ENCODE measurements at regions not wholly inside any gene's neighbourhood (a gene's known extent, or its start where the extent isn't known, plus 50 kb on each side); places are given as distances from the start of the nearest gene placed in this dataset.

GRCh38 chr4:103451341-103451740 lies 253.2 kb upstream of the CENPE start (continued):
- TF ChIP-seq EHMT2 (IDR thresholded peaks at IDR 0.05; ENCODE audit: low read depth) (no peak), HDAC2 (IDR thresholded peaks at IDR 0.05) (no peak), CBX2 (IDR thresholded peaks at IDR 0.05; ENCODE audit: borderline replicate concordance, low read depth) (no peak), MAFK (IDR thresholded peaks at IDR 0.05; ENCODE audit: partially characterized antibody) (no peak), SREBF2 (IDR thresholded peaks at IDR 0.05) (no peak), HEYL (CRISPR knock-in tag; IDR thresholded peaks at IDR 0.05) (no peak)
- TF ChIP-seq, protein P1, sequence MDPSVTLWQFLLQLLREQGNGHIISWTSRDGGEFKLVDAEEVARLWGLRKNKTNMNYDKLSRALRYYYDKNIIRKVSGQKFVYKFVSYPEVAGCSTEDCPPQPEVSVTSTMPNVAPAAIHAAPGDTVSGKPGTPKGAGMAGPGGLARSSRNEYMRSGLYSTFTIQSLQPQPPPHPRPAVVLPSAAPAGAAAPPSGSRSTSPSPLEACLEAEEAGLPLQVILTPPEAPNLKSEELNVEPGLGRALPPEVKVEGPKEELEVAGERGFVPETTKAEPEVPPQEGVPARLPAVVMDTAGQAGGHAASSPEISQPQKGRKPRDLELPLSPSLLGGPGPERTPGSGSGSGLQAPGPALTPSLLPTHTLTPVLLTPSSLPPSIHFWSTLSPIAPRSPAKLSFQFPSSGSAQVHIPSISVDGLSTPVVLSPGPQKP (IDR thresholded peaks at IDR 0.05; ENCODE audit: low read depth, low read length) = no peak

DNA sequence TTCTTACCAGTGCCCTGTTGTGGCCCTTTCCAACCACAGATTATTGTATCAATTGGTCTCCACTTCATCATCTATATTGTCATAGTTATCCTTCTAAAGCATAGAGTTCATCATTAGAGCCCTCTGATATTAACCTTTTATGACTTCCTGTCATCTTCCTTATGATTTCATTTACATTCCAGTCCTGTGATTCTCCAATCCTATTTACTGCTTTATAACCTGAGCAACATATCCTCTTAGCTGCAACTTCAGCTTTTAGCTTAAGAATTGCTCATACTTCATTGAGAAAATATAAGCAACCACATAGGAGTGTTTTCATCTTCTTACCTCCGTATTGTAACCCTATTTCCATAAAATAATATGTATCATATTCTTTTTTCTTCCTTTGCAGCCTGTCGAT lies 252.6 kb upstream of the CENPE start:
- H3K4me2 ChIP-seq = no peak overlapping the region
- POLR2A ChIA-PET = no interaction called here
- TF ChIP-seq USF2 (IDR thresholded peaks at IDR 0.05) = no peak
- TF ChIP-seq JUNB (IDR thresholded peaks at IDR 0.05) = no peak
- no peak for TF ChIP-seq SMC3 (IDR thresholded peaks at IDR 0.05)
- no peak for TF ChIP-seq RNF2 (IDR thresholded peaks at IDR 0.05; ENCODE audit: borderline replicate concordance, low read depth)
- no peak overlapping the region for H3K4me3 ChIP-seq
- DNase-seq (ENCODE audit: low read depth in 1 of 2, low spot score in 1 of 2) (no peak), FAIRE-seq (no peak), ATAC-seq (no peak)
- CTCF ChIA-PET = no interaction called here
- H3K9me3 ChIP-seq = no peaks in the 10 kb centered on the region
- no peak overlapping the region for H3K27ac ChIP-seq
- no peaks in the 10 kb centered on the region for H3K4me1 ChIP-seq
- WGBS (ENCODE audit: missing lambda C conversion rate) = 21% methylated on average over 2 of the region's 2 CpGs

GRCh38 chr4:103449296-103450023 lies 251.3 kb upstream of the CENPE start:
- CTCF ChIA-PET = no interaction called here
- H3K4me1 ChIP-seq = no peaks in the 10 kb centered on the region
- 14% methylated on average over 2 of the region's 2 CpGs for WGBS (ENCODE audit: missing lambda C conversion rate)
- no peak for FAIRE-seq
- H3K27ac ChIP-seq = no peak overlapping the region
- POLR2A ChIA-PET = no interaction called here
- no peak for DNase-seq (ENCODE audit: low read depth in 1 of 2, low spot score in 1 of 2)
- no peak for ATAC-seq
- no peaks in the 10 kb centered on the region for H3K9me3 ChIP-seq
- TF ChIP-seq HEYL (CRISPR knock-in tag; IDR thresholded peaks at IDR 0.05) (no peak), MAZ (IDR thresholded peaks at IDR 0.05; ENCODE audit: borderline replicate concordance, low read depth, low read length) (no peak), ZNF302 (CRISPR knock-in tag; IDR thresholded peaks at IDR 0.05) (no peak), HES2 (IDR thresholded peaks at IDR 0.05) (no peak), EHF (CRISPR knock-in tag; IDR thresholded peaks at IDR 0.05) (no peak), JUN (IDR thresholded peaks at IDR 0.05) (no peak), POLR2AphosphoS2 (conservative IDR thresholded peaks at IDR 0.05; ENCODE audit: low read length) (no peak), PBX3 (IDR thresholded peaks at IDR 0.05) (no peak), KDM1A (IDR thresholded peaks at IDR 0.05; ENCODE audit: low read depth) (no peak), ZC3H11A (IDR thresholded peaks at IDR 0.05) (no peak), E2F6 (IDR thresholded peaks at IDR 0.05; ENCODE audit: borderline replicate concordance, low read depth) (no peak)
- TF ChIP-seq, protein P1 (IDR thresholded peaks at IDR 0.05; ENCODE audit: low read depth, low read length) = no peak
- no peak overlapping the region for H3K4me3 ChIP-seq
- H3K4me2 ChIP-seq = no peak overlapping the region
